LHCN-M2 (cell line): ENCODE measurements at regions not wholly inside any gene's neighbourhood (a gene's known extent, or its start where the extent isn't known, plus 50 kb on each side); places are given as distances from the start of the nearest gene placed in this dataset.
"Not testable (repeated sequence)": the region's sequence is repeated elsewhere in the genome, so short reads cannot be mapped to it uniquely, and the experiment has no call there.

ENCODE experiments used
- DNase-seq: peaks from one replicate; pipeline ENCODE4 v3.0.0-alpha.2; 2012; ENCODE audit warnings: low read depth

- DNase-seq = peak; percentile 62
Measured at GRCh38 chr4:110840221-110840654, 217.4 kb upstream of the PITX2 start.

- no peak for DNase-seq
Measured at GRCh38 chr4:110848787-110849186, 225.9 kb upstream of the PITX2 start.

GRCh38 chr4:110849461-110849860 lies 226.6 kb upstream of the PITX2 start:
- no peak for DNase-seq

- peak; percentile 60 for DNase-seq
Measured at GRCh38 chr4:110850461-110851442, 227.9 kb upstream of the PITX2 start.

- DNase-seq = no peak
Measured at GRCh38 chr4:110851989-110852388, 229.1 kb upstream of the PITX2 start.

GRCh38 chr4:110852793-110853192 lies 229.9 kb upstream of the PITX2 start:
- DNase-seq = no peak

- DNase-seq = no peak
Measured at GRCh38 chr4:110853242-110853641, 230.4 kb upstream of the PITX2 start.

- DNase-seq = peak; percentile 100
Measured at GRCh38 chr4:110854021-110854678, 231.3 kb upstream of the PITX2 start.

GRCh38 chr4:110860125-110860524 lies 237.2 kb upstream of the PITX2 start:
- no peak for DNase-seq

- no peak for DNase-seq
Measured at GRCh38 chr4:110860901-110861300, 238.0 kb upstream of the PITX2 start.

GRCh38 chr4:110865611-110866259 lies 242.9 kb upstream of the PITX2 start:
- DNase-seq = peak; percentile 89

GRCh38 chr4:110867251-110867960 lies 244.5 kb upstream of the PITX2 start:
- no peak for DNase-seq

- no peak for DNase-seq
Measured at GRCh38 chr4:110867981-110868720, 245.3 kb upstream of the PITX2 start.

GRCh38 chr4:110869114-110869513 lies 246.2 kb upstream of the PITX2 start:
- peak; percentile 76 for DNase-seq

GRCh38 chr4:110869862-110870572 lies 247.1 kb upstream of the PITX2 start:
- DNase-seq = peak; percentile 59

GRCh38 chr4:110876214-110876613 lies 253.3 kb upstream of the PITX2 start:
- DNase-seq = not testable (repeated sequence)

- DNase-seq = no peak
Measured at GRCh38 chr4:110876866-110877265, 254.0 kb upstream of the PITX2 start.

GRCh38 chr4:110877778-110878370 lies 255.0 kb upstream of the PITX2 start:
- peak; percentile 46 for DNase-seq

- DNase-seq = peak; percentile 23
Measured at GRCh38 chr4:110878413-110878812, 255.5 kb upstream of the PITX2 start.

GRCh38 chr4:110878956-110879355 lies 256.1 kb upstream of the PITX2 start:
- DNase-seq = no peak
